ENCODE measurements at regions not wholly inside any gene's neighbourhood (a gene's known extent, or its start where the extent isn't known, plus 50 kb on each side); places are given as distances from the start of the nearest gene placed in this dataset.

GRCh38 chr10:71072823-71073210, 139.6 kb upstream of the UNC5B start:
- no peak for DNase-seq

- no peak for DNase-seq
Measured at GRCh38 chr10:71073451-71074175, 138.8 kb upstream of the UNC5B start.

GRCh38 chr10:71074176-71074755, 138.1 kb upstream of the UNC5B start:
- no peak for DNase-seq

- DNase-seq: no peak
Measured at GRCh38 chr10:71075086-71075758, 137.1 kb upstream of the UNC5B start.

DNA sequence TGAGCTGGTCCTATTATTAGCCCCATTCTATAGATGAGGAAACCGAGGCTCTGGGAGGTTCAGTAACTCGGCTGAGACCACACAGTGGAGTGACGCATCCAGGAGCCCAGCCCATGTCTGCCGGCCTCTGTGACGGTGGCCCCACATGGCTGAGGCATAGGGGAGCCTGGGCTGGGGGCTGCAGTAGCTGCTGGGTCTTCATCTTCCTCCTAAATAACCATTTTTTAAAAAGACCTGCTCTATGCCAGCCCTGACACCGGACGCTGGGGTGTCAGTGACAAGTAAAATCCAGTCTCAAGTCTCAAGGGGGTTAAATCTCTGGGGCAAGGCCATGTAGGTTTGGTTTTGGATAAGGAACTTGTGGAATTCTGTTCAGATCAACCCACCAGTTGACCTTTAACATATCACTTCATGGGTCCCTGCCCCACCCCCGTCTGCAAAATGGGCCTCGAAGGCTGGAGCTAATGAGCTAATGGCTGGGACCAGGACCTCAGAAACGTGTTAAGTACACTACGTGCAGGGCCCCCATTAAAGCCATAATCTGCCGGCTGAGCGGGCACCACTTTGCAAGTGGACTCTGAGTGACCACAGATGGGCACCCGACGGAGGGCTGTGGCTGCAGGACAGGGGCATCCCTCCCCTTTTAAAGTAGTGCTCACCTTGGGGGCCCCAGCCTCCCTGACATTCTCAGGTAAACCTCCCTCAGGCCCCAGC, 136.5 kb upstream of the UNC5B start:
- no peak for DNase-seq

DNA sequence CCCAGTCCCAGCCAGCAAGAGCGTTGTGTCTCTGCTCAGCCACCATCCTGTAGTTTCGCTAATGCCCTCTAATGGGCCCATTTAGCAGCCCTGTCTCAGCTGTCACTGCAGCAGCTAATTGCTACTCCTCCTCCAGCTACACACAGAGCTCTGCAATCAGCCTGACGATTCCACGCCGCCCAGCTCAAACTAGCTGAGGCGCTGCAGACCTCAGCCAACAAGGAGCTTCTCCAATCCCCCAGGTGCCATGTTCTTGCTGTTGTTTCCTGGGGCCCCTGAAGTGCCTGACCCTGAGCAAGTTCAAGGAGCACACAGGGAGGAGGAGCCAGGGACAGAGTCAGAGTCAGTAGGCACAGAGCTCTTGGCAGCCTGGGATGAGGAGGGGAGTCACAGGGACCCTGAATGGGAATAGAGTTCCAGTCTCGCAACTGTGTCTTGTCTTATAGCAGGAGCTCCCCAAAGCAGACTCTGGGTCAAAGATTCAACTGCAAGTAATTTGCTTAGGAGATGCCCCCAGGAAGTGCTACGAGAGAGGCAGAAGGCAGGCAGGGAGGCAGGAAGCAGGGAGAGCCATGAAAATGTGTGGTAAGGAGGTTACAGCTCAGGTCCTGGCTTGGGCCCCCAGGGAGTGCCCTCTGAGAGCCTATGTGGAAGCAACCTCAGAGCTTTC, 135.8 kb upstream of the UNC5B start:
- no peak for DNase-seq

DNA sequence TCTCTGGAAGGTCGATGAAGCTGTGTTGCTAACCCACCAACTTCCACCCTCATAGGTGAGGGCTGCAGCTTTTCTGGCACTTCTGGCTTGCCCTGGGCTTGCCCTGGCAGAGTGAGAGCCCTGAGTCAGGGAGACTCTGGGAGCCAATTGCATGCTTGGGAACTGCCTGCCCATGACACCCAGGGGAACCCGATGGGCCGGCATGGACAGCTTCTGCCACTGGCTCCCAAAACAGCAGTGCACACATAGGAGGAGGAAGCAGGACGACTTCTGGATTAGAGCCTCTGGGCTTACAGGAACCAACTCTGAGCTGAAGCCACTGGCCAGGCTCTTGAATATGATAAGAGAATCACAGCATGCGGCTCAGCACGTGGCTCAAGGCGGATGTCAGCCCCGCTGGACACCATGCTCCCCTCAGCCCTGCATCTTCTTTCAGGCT, 135.2 kb upstream of the UNC5B start:
- no peak for DNase-seq

- no peak for DNase-seq
Measured at GRCh38 chr10:71077796-71078453, 134.4 kb upstream of the UNC5B start.

DNA sequence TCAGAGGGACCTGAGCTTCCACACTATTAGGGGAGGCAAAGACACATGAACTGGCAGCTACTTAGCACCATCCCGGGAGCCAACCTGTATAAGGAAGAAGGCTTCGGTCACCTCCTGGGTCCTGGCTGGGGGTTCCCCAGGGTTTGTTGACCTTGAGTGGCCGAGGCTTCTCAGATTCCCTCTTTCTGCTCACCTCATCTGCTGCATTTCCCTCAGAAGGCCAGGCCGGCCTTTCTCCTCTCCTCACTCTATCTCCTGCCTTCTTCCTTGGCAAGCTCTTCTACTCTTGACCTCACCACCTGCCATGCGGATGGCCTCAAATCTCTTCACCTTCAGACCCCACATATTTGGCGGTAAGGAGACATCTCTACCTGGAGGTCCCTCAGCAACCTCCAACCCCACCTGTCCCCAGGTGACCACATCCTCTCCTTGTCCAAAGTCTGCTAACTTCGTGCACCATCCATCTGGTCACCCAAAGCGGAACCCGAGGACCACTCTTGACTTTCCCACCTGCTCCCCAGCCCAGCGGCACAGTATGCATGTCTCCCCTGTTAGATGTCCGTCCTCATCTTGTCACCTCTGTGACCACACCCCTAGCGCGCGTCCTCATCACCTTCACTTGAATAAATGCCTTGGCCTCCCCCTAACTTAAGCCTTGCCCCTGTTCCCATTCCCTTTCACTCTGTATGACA, 133.8 kb upstream of the UNC5B start:
- no peak for DNase-seq

DNA sequence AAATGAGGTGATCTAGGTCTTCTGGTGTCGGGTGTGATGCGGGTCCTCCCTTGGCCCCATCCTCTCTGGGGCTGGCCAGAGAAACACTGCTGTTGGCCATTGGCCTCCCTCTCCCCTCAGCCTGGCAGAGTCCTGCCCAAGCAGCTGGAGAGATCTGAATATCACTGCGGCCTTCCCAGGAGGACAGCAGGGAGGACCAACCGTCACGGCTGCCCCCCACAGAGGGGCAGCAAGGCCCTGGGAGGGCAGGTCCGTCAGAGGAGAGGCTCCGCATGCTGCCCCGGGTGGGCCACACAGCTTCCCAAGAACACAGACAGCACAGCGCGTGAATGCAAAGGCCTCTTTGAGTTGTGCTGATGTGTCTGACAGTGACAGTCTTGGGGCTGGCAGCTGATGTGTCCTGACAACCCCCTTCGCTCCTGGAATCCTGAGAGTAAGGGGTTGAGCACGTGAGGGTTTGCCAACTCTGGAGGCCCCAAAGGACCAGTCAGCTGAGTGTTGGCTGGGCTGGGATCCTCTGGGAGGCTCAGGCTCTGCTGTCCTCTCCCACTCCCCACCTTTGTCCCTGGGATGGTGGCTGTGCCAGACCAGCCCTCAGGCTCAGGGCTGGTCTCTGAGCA, 132.5 kb upstream of the UNC5B start:
- DNase-seq: no peak

DNA sequence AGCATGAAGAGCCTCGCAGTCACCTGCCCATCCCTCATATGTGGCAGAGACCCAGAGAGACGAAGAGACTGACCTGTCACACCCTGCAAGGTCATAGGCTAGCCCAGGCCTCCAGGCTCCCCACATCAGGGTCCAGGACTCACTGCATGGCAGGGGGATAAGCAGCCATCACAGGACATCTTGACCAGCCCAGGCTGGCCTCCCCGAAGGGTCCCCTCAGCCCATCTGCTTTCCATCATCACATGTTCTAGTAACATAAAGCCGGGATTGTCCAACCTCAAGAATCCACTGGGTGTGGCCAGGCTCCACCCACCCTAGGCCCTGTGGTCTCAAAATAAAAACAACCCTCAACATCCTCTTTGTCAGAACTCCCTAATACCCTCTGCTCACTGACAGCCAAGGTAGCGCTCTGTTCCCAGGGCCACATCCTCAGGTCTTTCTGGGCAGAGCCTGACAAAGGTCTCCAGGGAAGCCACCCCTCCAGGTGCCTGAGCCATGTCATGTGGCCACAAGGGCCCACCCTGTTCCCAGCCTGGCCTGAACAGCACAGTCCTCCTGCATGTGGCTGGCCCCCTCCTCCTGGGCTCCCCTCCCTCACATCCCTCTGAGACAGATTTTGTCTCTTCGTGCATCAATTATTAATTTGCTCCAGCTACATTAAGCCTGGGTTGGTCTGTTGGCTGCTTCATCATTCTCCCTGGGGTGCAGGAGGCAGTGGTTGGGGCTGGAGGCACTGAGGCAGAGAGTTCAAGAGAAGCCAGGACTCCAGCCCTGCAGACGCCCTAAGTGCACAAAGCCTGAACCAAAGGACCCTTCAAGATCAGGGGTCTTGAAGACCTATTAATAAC, 131.8 kb upstream of the UNC5B start:
- no peak for DNase-seq

GRCh38 chr10:71081229-71081560, 131.2 kb upstream of the UNC5B start:
- DNase-seq: no peak

- no peak for DNase-seq
Measured at GRCh38 chr10:71081912-71082311, 130.5 kb upstream of the UNC5B start.

DNA sequence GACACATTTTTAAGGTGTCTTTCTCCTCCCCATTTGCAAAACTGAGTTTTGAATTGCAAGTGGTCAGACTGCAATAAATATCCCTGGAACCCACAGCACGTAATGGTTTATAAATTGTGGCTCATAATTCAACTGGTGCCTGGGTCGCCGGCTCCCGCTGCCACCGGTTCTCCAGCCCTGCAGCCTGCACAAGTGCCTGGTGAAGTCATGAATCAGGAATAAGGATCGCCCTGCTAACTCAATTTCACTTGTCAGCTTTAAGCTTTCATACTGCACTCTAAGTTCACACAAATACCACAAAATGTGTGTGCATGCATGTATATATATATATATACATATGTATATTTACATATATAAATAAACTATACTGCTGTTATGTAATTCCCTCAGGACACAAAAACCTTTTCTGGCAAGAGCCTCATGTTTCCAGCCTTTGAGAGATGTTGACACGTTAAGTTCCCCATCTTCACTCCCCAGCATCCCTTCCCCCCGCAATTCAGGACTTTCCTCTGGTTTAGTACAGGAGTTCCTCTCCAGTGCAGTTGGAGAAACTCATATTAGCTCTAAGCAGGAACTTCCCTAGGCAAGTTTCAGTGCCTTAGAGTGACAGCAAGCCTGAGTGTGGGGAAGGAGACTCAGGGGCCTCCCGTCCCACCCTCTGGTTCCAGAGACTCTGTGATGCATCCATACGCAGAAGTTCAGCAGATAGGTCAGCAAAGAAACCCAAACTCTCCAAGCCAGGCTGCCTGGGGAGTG, 129.2 kb upstream of the UNC5B start:
- DNase-seq: no peak

- DNase-seq: no peak
Measured at GRCh38 chr10:71083716-71083975, 128.7 kb upstream of the UNC5B start.

DNA sequence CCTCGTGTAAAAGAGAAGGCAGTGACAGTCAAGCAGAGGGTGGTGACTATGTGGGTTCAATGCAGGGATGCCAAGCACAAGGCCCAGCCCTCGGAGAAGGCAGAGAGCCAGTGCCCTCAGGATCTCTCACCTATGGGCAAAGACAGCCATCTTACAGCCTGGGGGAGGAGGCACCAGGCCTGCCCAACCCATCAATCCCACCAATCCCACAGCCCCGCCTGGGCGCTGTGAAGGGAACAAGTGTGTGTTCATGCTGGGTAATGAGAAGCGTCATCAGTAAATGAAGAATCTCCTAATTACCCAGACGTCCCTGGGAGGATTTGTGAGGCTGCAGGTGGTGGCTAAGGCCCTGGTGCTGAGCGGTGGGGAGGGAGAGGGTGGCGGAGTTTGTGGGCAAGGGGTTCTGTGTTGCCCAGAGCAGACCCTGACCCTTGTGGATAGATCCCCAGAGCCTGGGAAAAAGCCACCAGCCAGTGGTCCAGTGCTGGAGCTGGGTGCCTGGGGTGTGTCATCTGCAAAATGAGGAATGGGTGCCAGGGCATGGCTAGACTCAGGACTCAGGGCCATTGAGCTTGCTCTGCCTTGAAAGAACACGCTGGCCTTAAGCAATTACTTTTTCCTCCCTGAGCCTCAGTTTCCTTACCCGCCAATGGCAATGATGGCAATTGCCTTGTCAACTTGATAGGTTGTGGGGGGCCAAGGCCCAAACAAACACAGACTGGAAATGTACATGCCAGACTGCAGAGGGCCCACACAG, 128.1 kb upstream of the UNC5B start:
- no peak for DNase-seq

GRCh38 chr10:71084818-71085126, 127.6 kb upstream of the UNC5B start:
- no peak for DNase-seq

DNA sequence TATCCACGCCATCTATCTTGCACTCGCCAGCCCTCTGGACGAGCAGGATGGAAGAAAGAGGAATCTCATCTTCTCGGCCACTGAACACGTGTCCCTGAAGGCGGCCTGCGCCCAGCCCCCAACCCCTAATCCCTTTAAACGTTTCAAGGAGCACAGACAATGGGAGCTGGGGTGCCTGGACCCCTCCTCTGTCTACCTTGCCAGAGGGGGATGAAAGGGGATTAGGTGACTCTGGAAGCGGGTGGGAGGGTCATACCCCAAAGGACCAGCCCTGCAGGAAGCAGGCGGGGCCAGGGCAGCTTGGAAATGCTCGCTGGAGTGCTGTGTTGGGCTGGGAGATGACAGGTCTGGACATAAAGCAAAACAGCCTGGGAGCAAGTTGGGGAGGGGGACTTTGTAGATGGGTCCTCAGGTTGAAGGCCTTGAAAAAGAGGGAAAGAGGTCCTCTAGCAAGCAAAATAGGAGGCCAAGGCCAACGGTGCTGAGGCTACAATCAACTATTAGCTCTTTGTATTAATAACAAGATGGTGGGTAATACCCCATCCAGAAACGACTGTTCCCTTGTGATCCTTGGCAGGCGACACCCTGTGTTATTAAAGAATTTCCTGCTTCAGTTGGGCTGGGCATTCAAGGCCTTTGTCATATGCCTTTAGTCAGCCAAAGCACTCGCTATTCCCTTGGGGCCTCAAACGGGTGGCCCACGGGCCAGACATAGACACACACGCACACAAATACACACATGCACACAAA, 126.5 kb upstream of the UNC5B start:
- no peak for DNase-seq
